ENCODE measurements at regions not wholly inside any gene's neighbourhood (a gene's known extent, or its start where the extent isn't known, plus 50 kb on each side); places are given as distances from the start of the nearest gene placed in this dataset.

DNA sequence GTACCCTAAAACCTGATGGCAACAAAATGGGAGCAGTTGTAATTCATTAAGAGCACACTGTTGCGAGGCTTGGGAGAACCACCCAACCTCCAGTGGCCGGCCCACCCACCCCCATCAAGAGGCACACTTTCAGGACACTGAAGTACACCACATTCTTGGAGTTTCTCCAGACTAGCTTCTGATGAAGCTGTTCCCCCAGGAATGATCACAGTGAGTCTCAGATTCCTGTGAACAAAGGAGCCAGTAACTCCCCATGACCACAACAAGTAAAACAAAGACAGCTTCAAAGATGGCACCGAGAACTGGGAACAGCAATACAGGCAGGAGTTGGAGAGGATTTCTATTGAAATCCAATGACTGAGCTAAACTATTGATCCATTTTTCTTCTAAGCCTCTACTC is 126.0 kb downstream of the ST8SIA2 start:
- Histone ChIP-seq H2AFZ (ENCODE audit: low read depth, low read length) (no peak overlapping the region), H3K18ac (ENCODE audit: low read depth in 1 of 2, low read length in 2 of 2) (no peak overlapping the region), H2BK5ac (ENCODE audit: low read depth, low read length, poor library complexity, severe bottlenecking) (no peak overlapping the region), H3K27me3 (ENCODE audit: control insufficient read depth in 1 of 2, insufficient read depth in 1 of 2, low read length in 2 of 2) (no peaks in the 10 kb centered on the region), H3K9me3 (ENCODE audit: control insufficient read depth, low read length) (no peaks in the 10 kb centered on the region), H4K8ac (ENCODE audit: low read length) (no peak overlapping the region), H2BK12ac (ENCODE audit: low read length in 2 of 2) (no peak overlapping the region), H3K36me3 (ENCODE audit: control insufficient read depth in 1 of 2, insufficient read depth in 2 of 2, low read depth in 1 of 2, low read length in 2 of 2) (no peaks in the 10 kb centered on the region), H4K91ac (ENCODE audit: low read length) (no peak overlapping the region), H3K4me2 (ENCODE audit: low read length, poor library complexity, severe bottlenecking) (no peak overlapping the region), H3K23ac (ENCODE audit: low read length in 2 of 2) (no peak overlapping the region), H3K4me1 (ENCODE audit: control insufficient read depth, insufficient read depth, low read depth, low read length) (no peaks in the 10 kb centered on the region), H3K9ac (ENCODE audit: low read length) (no peak overlapping the region), H3K4ac (ENCODE audit: low read depth in 1 of 2, low read length in 2 of 2) (no peak overlapping the region), H3K14ac (ENCODE audit: low read length in 2 of 2) (no peak overlapping the region), H2BK120ac (ENCODE audit: low read depth, low read length) (no peak overlapping the region), H2AK5ac (ENCODE audit: low read length, severe bottlenecking) (no peak overlapping the region), H3K27ac (ENCODE audit: low read length, poor library complexity, severe bottlenecking) (no peak overlapping the region), H3K79me1 (replicated peaks; ENCODE audit: low read length, poor library complexity, severe bottlenecking) (no peaks in the 10 kb centered on the region), H2BK15ac (ENCODE audit: low read depth, poor library complexity, severe bottlenecking) (no peak overlapping the region), H3K4me3 (ENCODE audit: insufficient read depth in 1 of 2, low read depth in 1 of 2, low read length in 2 of 2) (no peak overlapping the region)
- no peak for DNase-seq
- 93% methylated on average over 3 of the region's 3 CpGs for WGBS

Data from mesenchymal stem cell (in vitro differentiated cells and primary cell).